T47D (cell line): ENCODE measurements at regions not wholly inside any gene's neighbourhood (a gene's known extent, or its start where the extent isn't known, plus 50 kb on each side); places are given as distances from the start of the nearest gene placed in this dataset.

Experiments used
- DNase-seq, 2 experiments: peaks; one replicate each; pipeline versions ENCODE4 v3.0.0 to v3.0.0-alpha.2; 2011 to 2012; ENCODE audit warnings: low read depth in 1 of 2, low spot score in 1 of 2
- JUND ChIP-seq: IDR thresholded peaks from 2 replicates; pipeline ENCODE4 v1.6.1; 2012; ENCODE audit warnings: low read depth
- in situ Hi-C: cut with HindIII; loops from 2 replicates; pipeline ENCODE4 v1.10.0; 2016; ENCODE audit warnings: low sequenced_read_pairs, low pct_unique_long_range_greater_than_20kb

DNA sequence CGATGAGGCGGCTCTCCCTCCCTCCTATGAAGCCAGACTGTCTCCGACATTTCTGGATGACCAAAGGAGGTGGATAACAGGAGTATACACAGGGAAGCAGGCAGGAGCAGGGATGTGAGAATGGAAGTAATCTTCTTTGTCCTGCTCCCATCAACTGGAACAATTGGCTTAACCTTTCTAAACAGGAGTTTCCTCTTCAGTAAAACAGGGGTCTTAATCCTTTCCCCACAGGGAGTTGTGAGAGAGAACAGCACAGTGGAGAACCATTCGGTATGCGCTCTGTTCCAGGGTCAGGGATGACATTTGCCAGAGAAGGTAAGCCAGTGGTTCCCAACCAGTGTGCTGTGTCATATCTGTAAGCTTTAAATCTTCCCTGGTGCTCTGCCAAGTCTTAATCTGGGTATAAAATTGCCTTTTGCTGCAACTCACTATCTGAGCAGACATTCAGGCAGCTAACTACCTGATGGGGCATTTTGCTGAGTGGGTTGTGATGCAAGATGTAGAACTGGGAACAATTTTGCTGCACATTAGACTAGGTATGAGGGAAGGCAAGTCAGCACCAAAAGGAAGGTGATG lies 294.8 kb upstream of the KIF2A start:
- no peak for DNase-seq
- TF ChIP-seq JUND: no peak
- in situ Hi-C loops: no loop called here

DNA sequence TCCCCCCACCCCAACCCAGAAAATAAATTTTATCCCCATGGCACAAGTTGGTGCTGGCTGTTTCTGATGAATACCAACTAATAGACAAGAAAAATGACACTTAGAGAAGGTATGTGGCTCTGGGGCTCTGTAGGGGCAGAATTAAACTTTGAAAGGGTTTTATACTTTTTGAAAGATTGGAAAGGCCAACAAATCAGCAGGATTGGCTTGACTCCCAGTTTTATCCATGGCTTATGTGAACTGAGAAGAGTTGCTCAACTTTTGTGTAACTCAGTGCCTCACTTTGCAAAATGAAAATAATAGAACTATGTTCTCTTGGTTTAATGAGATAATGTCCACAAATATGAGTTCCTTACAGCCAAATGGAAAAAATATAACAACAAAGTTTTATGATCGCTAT lies 288.9 kb upstream of the KIF2A start:
- in situ Hi-C loops: no loop called here
- no peak for TF ChIP-seq JUND
- no peak for DNase-seq

DNA sequence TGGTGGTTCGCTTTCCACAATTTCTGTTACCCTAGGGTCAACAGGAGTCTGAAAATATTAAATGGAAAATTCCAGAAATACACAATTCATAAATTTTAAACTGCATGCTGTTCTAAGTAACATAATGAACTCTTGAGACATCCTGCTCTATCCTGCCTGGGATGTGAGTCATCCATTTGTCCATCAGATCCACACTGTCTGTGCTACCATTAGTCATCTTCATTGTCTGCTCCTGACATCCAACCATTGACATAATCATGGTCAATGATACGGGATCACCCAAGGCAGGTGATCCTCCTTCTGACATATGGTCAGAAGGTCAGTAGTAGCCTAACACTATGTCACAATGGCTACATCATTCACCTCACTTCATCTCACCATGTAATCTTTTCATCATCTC lies 276.7 kb upstream of the KIF2A start:
- TF ChIP-seq JUND: no peak
- no peak for DNase-seq
- in situ Hi-C loops: no loop called here

DNA sequence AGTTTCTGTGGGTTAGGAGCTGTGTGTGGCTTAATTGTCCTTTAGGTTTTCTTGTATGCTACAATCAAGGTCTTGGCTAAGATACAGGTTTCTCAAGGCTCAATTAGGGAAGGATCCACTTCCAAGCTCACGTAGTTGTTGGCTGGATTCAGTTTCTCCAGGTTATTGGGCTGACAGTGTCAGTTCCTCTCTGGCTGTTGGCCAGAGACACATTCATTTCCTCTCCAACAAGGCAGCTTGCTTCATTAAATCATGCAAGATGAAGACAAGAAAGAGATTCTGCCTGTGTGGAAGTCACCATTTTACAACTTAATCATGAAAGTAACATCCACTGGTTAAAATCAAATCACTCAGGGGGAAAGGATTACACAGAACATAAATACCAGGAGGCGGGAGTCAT lies 275.7 kb upstream of the KIF2A start:
- in situ Hi-C loops: no loop called here
- no peak for DNase-seq
- no peak for TF ChIP-seq JUND

DNA sequence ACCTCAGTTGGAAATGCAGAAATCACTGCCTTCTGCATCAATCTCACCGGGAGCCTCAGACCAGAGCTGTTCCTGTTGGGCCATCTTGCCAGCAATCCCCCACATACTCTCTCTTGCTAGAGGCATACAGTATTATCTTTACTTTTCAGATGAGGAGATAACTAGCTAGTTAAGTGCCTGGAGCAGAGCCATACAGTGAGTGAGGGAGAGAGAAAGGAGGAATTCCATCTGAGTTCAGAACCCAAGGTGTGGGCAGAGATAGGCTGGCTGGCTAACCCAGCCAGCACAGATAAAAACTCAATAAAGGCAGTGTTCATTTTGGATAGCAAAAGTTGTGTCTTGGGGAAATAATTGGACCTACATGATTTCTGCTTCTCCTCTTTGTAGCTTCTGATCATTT lies 268.0 kb upstream of the KIF2A start:
- in situ Hi-C loops: no loop called here
- no peak for DNase-seq
- TF ChIP-seq JUND: no peak

DNA sequence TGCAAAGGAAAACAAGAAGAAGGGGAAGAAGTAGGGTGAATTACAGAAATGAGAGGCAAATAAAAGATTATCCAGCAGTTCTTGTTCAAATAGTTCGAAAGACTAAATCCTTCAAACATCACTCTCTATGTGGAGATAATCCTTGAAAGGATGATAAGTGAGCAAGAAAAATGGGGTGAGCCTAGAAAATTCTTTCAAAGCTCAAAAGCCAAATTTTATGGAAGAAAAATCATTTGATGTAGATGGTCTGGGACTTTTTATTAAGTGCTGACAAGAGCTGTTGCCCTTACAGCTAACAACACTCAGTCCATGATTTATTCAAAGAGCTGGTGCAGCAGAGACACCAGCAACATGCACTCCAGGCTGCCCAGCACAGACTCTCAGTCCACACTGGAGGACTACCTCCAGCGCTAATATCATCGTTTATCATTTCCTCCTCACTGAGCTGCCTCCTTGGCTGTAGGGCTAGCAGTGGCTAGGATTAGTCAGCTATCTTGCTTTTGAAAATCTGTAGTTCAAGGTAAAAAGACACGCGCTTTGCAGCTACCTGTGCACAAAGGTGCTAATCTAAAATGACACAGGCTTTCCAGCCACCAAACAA lies 264.8 kb upstream of the KIF2A start:
- DNase-seq: no peak
- in situ Hi-C loops: no loop called here
- no peak for TF ChIP-seq JUND

DNA sequence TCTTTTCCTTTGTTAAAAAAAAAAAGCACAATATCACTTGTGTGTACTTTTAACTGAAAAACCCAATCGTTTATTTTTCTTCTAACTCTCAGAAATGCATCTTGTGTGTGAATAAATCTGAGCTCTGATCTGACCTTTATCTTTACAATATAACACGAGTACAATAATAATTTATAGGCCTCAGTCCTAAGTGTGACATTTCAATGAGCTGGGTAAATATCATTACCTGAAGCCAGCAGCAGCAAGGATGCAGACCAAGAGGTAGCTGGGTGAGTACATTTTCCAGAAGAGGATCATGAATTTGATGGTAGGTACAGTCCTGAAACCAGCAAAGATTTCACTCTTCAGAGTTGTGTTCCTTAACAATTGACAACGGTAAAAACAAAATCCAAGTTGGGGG lies 264.0 kb upstream of the KIF2A start:
- DNase-seq: no peak
- no peak for TF ChIP-seq JUND
- in situ Hi-C loops: no loop called here

DNA sequence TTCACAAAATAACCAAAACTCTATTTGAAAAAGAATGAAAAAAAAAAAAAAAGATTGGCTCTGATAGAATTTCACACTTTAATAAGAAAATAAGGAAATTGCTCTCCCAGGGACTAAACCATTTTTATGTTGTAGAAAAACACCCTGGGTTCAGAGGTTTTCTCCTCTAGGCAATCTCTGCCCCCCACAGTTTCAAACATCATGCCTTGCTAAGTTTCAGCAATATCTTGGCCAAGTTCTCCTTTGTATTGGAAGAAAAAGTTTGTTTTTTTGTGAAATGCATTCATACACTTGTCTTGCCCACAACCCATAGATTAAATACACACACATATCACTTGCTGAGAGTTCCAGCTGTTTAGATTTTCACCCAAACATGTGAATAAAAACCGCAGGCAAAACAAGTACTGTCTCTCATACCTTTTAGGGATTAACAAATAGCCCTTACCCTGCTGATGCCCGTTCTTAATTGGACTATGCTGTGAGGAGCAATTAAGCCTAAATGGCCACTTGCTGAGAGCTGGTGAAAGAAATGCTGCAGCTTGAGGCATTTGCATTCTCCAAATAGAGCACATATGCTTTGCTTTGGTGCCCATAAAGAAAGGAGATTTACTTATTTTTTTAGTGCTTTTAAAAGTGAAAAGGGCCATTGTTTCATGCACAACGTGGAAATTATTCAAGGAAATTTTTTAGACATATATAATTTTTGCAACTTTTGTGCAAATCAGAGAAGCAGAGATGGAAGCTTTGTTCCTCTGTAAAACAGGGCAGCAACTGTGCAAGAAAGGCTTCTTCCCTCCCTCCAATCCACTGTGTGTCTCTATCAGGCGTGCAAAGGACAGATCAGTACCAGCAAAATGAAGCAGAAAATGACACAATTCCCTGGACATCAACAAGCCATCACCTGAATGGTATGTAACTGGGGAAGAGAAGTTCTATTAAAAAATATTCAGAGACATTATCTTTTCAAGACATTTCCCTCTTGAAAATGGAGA lies 262.4 kb upstream of the KIF2A start:
- no peak for DNase-seq
- TF ChIP-seq JUND: no peak
- in situ Hi-C loops: no loop called here

DNA sequence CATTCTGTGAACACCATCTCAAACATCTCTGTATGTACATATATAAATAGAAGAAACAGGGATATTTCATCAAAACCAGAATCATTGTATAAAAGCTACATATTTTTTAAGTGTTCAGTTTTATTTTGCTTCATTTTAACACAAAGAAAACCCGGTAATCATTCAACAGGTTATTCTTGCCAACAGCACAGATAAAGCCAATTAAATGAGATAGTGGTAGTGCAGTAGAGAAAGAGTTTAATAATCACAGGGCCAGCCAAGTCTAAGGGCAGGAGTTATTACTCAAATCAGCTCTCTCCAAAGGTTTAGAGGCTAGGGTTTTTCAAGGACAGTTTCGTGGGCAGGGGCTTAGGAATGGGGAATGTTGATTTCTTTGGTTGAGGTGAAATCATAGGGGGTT lies 261.0 kb upstream of the KIF2A start:
- in situ Hi-C loops: no loop called here

DNA sequence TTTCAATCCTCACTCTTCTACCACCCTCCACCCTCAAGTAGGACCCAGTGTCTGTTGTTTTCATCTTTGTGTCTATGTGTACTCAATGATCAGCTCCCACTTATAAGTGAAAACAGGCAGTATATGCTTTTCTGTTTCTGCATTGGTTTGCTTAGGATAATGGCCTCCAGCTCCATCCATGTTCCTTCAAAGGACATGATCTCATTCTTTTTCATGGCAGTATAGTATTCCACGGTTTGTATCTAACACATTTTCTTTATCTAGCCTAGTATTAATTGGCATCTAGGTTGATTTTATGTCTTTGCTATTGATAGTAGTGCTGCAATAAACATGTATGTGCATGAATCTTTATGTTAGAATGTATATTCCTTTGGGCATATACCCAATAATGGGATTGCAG lies 259.8 kb upstream of the KIF2A start:
- in situ Hi-C loops: no loop called here
- no peak for DNase-seq
- no peak for TF ChIP-seq JUND

More for the DNA sequence above, 261.0 kb upstream of the KIF2A start:
- no peak for DNase-seq
- TF ChIP-seq JUND: no peak

DNA sequence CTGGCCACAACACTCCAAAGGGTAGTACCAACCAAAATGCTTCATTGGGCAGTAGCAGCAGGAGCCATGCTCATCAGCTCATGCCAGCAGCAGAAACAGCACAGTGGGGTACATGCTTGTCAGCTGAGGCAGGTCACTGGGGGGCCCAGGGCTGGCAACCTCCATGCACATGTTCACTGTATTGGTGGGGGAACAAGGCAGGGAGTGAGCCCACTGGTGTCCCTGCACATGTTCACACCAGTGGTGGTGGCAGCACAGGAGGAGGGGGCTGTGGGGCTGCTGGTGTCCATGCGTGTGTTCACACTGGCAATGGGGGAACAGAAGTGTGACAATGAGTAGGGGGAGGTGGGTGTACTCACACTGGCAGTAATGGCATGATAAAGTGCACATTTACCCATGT lies 254.3 kb upstream of the KIF2A start:
- no peak for TF ChIP-seq JUND
- in situ Hi-C loops: no loop called here
- no peak for DNase-seq

DNA sequence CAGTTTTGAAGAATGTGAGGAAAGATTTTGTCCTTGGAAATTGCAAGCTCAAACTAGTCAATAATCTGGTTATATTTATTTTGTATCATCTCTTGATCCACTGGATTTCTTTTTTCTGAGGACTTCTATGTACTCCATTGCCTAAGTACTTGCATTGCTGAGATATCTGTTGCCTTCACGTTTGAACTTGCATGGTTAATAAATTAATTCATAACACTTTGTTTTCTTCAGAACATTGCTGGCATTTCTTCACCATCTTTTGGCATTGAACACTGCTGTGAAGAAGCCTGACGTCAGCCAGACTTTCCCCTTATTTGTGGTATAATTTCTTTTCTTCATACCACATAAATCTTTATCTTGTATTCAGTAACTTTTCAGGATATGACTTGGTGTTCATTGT lies 246.0 kb upstream of the KIF2A start:
- TF ChIP-seq JUND: no peak
- DNase-seq: no peak
- in situ Hi-C loops: no loop called here

DNA sequence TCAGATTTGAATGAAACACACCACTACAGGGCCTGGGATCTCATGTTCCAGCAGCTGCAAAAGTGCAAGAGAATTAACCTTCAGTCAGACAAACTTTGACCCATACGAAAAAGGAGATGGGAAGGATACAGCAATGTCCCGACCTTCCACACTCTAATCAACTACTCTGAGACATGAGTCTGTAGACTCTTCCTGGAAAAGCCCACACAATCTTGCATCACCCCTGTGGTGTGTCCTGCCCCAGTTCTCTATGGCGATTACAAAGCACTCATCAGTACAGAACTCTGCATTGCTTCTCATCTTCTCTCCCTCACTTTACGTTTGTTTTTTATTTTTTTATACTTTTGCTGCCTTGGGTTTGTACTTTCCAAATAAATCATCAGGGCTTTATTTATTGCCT lies 241.0 kb upstream of the KIF2A start:
- in situ Hi-C loops: no loop called here
- no peak for DNase-seq
- TF ChIP-seq JUND: no peak
